ENCODE measurements at regions not wholly inside any gene's neighbourhood (a gene's known extent, or its start where the extent isn't known, plus 50 kb on each side); places are given as distances from the start of the nearest gene placed in this dataset.

DNA sequence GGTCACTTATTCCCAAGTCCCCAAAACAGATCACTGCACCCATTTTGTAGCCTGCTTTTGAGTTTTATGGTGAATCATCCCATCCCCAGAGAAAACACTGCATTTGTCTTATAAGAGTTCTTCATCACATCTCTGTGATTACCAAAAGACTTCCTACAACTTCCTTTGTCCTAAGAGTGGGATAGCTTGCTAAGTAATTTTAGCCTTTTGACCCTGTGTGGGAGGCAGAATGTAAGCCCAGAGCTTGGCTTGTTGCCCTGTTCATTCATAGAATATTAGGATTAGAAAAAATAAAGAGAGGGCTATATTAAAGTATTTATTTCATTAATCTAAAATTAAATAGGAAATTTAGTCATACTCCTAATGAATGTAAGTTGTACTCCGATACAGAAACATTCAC is 213.3 kb downstream of the MZT1 start:
- in situ Hi-C loops (cut with MboI), result no loop called here
- H3K9me3 ChIP-seq (replicated peaks; ENCODE audit: control insufficient read depth, insufficient read depth, low read length), result no peaks in the 10 kb centered on the region
- no TSS peak for BruUV-seq (replicated peaks)
- DNase-seq (ENCODE audit: low read depth, low spot score) (no peak), ATAC-seq (no peak), FAIRE-seq (no peak)
- RAD21 ChIA-PET (ENCODE audit: unreplicated experiment), result no interaction called here
- CTCF ChIA-PET, result interaction anchor here (0.6 kb wide), 1 partner anchor 132 kb away, joined by 3 read pairs; no protein-coding TSS in a partner anchor
- H3K4me3 ChIP-seq, result no peak overlapping the region
- H3K79me2 ChIP-seq (ENCODE audit: control insufficient read depth, insufficient read depth, low read length), result no peaks in the 10 kb centered on the region
- H3K4me1 ChIP-seq (ENCODE audit: control insufficient read depth, insufficient read depth, low read length), result no peaks in the 10 kb centered on the region
- no peak overlapping the region for H2AFZ ChIP-seq (ENCODE audit: control insufficient read depth, low read depth, low read length)
- intact Hi-C loops (cut with micrococcal nuclease; ENCODE audit: unreplicated experiment), result no loop called here
- H3K4me2 ChIP-seq (ENCODE audit: control insufficient read depth, insufficient read depth), result no peak overlapping the region
- no peaks in the 10 kb centered on the region; a peak in 1 of 4 replicates for H3K27me3 ChIP-seq (replicated peaks in 1 of 2; ENCODE audit: control insufficient read depth in 2 of 2, insufficient read depth in 2 of 2, low read length in 1 of 2)
- SMC1A ChIA-PET (ENCODE audit: uncharacterized antibody, unreplicated experiment), result no interaction called here
- 0% methylated on average over 1 of the region's 1 CpG for WGBS (ENCODE audit: insufficient coverage, insufficient replicate concordance, low lambda C conversion rate, missing lambda C conversion rate)
- H3K27ac ChIP-seq (ENCODE audit: control insufficient read depth, insufficient read depth), result no peak overlapping the region
- TF ChIP-seq YBX1 (IDR thresholded peaks at IDR 0.05) (no peak), IKZF2 (IDR thresholded peaks at IDR 0.05) (no peak), NFXL1 (IDR thresholded peaks at IDR 0.05; ENCODE audit: borderline replicate concordance) (no peak), BCL11A (IDR thresholded peaks at IDR 0.05; ENCODE audit: low read depth, low read length) (no peak), ZNF622 (IDR thresholded peaks at IDR 0.05) (no peak)
- TF ChIP-seq, protein P1, sequence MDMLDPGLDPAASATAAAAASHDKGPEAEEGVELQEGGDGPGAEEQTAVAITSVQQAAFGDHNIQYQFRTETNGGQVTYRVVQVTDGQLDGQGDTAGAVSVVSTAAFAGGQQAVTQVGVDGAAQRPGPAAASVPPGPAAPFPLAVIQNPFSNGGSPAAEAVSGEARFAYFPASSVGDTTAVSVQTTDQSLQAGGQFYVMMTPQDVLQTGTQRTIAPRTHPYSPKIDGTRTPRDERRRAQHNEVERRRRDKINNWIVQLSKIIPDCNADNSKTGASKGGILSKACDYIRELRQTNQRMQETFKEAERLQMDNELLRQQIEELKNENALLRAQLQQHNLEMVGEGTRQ (IDR thresholded peaks at IDR 0.05; ENCODE audit: borderline replicate concordance, low read depth, low read length), result no peak
- TF ChIP-seq, protein P2, sequence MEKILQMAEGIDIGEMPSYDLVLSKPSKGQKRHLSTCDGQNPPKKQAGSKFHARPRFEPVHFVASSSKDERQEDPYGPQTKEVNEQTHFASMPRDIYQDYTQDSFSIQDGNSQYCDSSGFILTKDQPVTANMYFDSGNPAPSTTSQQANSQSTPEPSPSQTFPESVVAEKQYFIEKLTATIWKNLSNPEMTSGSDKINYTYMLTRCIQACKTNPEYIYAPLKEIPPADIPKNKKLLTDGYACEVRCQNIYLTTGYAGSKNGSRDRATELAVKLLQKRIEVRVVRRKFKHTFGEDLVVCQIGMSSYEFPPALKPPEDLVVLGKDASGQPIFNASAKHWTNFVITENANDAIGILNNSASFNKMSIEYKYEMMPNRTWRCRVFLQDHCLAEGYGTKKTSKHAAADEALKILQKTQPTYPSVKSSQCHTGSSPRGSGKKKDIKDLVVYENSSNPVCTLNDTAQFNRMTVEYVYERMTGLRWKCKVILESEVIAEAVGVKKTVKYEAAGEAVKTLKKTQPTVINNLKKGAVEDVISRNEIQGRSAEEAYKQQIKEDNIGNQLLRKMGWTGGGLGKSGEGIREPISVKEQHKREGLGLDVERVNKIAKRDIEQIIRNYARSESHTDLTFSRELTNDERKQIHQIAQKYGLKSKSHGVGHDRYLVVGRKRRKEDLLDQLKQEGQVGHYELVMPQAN (conservative IDR thresholded peaks at IDR 0.05), result no peak
- no peaks in the 10 kb centered on the region for H3K36me3 ChIP-seq (ENCODE audit: control insufficient read depth in 2 of 2, insufficient read depth in 2 of 2, low read length in 1 of 2)
- no peak overlapping the region for H3K9ac ChIP-seq (ENCODE audit: control insufficient read depth, insufficient read depth, low read length)
- H4K20me1 ChIP-seq (ENCODE audit: control insufficient read depth, insufficient read depth), result no peaks in the 10 kb centered on the region
- POLR2A ChIA-PET, result no interaction called here
